OCI-LY3 (cell line): ENCODE measurements at regions not wholly inside any gene's neighbourhood (a gene's known extent, or its start where the extent isn't known, plus 50 kb on each side); places are given as distances from the start of the nearest gene placed in this dataset.

Experiments
- H2AFZ ChIP-seq: fragments of 200-600, 300-600 bp; shearing (Covaris generic); 2 replicates; pipeline ENCODE4 v1.6.0; 2014; ENCODE audit warnings: antibody characterized with exemption, low read depth, low read length
- H3K27ac ChIP-seq: fragments of 200-600, 300-600 bp; sonication (generic); 2 replicates; pipeline ENCODE4 v1.5.1; 2014; ENCODE audit warnings: mild to moderate bottlenecking, low read length, moderate library complexity, mixed read lengths
- H3K27me3 ChIP-seq: fragments of 200-600, 300-600 bp; sonication (generic); 2 replicates; pipeline ENCODE4 v1.6.1; 2014; ENCODE audit warnings: low read depth, low read length, mixed read lengths
- H3K36me3 ChIP-seq: fragments of 200-600, 300-600 bp; sonication (generic); replicated peaks from 2 replicates; pipeline ENCODE3; 2014; ENCODE audit warnings: low read depth, low read length, mixed read lengths
- H3K4me1 ChIP-seq: fragments of 300-600, 200-600 bp; sonication (generic); 2 replicates; pipeline ENCODE4 v1.6.1; 2014; ENCODE audit warnings: low read length, mixed read lengths
- H3K4me2 ChIP-seq: fragments of 200-600, 300-600 bp; sonication (generic); 2 replicates; pipeline ENCODE4 v1.6.1; 2014; ENCODE audit warnings: low read length, mixed read lengths
- H3K4me3 ChIP-seq: fragments of 300-600, 200-600 bp; sonication (generic); 2 replicates; pipeline ENCODE4 v1.5.1; 2014; ENCODE audit warnings: antibody characterized with exemption, mild to moderate bottlenecking, low read length, moderate library complexity
- H3K79me2 ChIP-seq: fragments of 300-600, 200-600 bp; shearing (Covaris generic); 2 replicates; pipeline ENCODE4 v1.6.1; 2014; ENCODE audit warnings: mild to moderate bottlenecking, low read length, mixed read lengths
- H3K9ac ChIP-seq: fragments of 300-600, 200-600 bp; shearing (Covaris generic); 2 replicates; pipeline ENCODE4 v1.6.0; 2014; ENCODE audit warnings: mild to moderate bottlenecking, low read length, moderate library complexity
- H3K9me3 ChIP-seq: fragments of 200-600, 300-600 bp; shearing (Covaris generic); 2 replicates; pipeline ENCODE4 v1.6.1; 2014; ENCODE audit warnings: low read length, mixed read lengths; ENCODE audit not compliant: insufficient read depth
- H4K20me1 ChIP-seq: fragments of 200-600, 300-600 bp; sonication (generic); 2 replicates; pipeline ENCODE4 v1.6.1; 2016; ENCODE audit warnings: low read length, mixed read lengths; ENCODE audit not compliant: insufficient read depth
- EZH2phosphoT487 ChIP-seq: fragments of 200-600 bp; shearing (Covaris generic); IDR thresholded peaks from 2 replicates; pipeline ENCODE4 v1.6.1; 2018; ENCODE audit warnings: antibody characterized with exemption, mixed run types, low read depth
- TF ChIP-seq, protein P1 (sequence below): fragments of 200-600, 300-600 bp; sonication (generic); IDR thresholded peaks from 2 replicates; pipeline ENCODE4 v1.5.1; 2014; ENCODE audit warnings: antibody characterized with exemption, low read length, low read depth

DNA sequence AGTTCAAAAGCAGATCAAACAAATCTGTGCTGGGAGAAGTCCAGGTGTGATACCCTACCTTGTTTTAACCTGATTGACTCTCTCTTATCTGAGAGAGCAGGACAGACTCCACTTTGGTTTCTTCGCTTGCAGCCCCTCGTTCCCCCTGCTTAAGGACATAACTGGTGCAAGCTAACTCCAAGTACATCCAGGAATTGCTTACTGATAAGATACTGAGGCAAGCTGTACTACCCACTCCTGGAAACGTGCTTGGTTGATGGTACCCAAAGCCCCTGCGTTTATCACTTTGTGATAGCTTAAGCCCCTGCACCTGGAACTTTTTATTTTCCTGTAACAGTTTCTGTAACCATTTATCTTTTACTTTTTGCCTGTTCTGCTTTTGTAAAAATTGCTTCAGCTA is 157.0 kb upstream of the OLIG3 start:
- Histone ChIP-seq H3K4me2 (no peak overlapping the region), H4K20me1 (no peaks in the 10 kb centered on the region), H3K4me1 (peaks cover 9% of the 10 kb centered on the region), H3K27me3 (no peaks in the 10 kb centered on the region), H3K79me2 (no peaks in the 10 kb centered on the region), H3K36me3 (no peaks in the 10 kb centered on the region), H3K4me3 (no peak overlapping the region), H3K9ac (no peak overlapping the region), H2AFZ (no peak overlapping the region), H3K9me3 (no peaks in the 10 kb centered on the region), H3K27ac (no peak overlapping the region)
- TF ChIP-seq EZH2phosphoT487 = no peak
- TF ChIP-seq, protein P1, sequence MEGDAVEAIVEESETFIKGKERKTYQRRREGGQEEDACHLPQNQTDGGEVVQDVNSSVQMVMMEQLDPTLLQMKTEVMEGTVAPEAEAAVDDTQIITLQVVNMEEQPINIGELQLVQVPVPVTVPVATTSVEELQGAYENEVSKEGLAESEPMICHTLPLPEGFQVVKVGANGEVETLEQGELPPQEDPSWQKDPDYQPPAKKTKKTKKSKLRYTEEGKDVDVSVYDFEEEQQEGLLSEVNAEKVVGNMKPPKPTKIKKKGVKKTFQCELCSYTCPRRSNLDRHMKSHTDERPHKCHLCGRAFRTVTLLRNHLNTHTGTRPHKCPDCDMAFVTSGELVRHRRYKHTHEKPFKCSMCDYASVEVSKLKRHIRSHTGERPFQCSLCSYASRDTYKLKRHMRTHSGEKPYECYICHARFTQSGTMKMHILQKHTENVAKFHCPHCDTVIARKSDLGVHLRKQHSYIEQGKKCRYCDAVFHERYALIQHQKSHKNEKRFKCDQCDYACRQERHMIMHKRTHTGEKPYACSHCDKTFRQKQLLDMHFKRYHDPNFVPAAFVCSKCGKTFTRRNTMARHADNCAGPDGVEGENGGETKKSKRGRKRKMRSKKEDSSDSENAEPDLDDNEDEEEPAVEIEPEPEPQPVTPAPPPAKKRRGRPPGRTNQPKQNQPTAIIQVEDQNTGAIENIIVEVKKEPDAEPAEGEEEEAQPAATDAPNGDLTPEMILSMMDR = no peak

DNA sequence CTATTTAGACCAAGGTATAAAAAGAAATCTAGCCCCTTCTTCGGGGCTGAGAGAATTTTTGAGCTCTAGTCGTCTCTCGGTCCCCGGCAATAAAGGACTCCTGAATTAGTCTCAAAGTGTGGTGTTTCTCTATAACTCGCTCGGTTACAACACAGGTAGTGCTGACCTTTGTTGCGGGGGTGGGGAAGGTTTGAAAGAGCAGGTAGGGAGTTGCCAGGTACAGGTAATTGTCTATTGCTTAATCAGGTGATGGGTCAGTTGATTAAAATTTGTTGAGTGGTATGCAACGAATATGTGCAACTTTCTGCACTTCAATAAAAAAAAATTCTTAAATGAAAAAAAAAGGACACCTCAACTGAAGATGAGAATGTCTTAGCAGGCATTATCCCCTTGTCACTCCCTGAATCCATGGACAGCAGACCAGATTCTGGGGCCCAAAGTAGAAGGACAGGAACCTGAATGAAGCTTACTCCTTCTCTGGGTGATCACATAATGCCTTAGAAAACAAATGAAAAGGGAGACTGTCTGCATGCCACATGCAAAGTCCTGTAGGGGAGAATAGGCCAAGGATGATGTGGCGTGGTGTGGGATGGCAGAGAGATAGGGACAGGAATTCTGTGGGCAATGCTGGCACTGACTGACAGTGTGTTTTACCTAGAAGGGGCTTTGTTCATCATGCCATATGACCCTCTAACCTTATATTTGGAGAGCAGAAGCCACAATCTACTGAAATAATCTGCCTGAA is 157.6 kb upstream of the OLIG3 start:
- Histone ChIP-seq H3K36me3 (no peaks in the 10 kb centered on the region), H3K4me1 (peaks cover 9% of the 10 kb centered on the region), H4K20me1 (no peaks in the 10 kb centered on the region), H3K4me2 (no peak overlapping the region), H3K9ac (no peak overlapping the region), H2AFZ (no peak overlapping the region), H3K79me2 (no peaks in the 10 kb centered on the region), H3K27ac (no peak overlapping the region), H3K9me3 (no peaks in the 10 kb centered on the region), H3K27me3 (no peaks in the 10 kb centered on the region), H3K4me3 (no peak overlapping the region)
- TF ChIP-seq EZH2phosphoT487 = no peak
- TF ChIP-seq, protein P1 = no peak

GRCh38 chr6:137652961-137653705 is 158.9 kb upstream of the OLIG3 start:
- H3K27ac ChIP-seq = no peak overlapping the region
- no peaks in the 10 kb centered on the region for H3K36me3 ChIP-seq
- no peak for TF ChIP-seq EZH2phosphoT487
- TF ChIP-seq, protein P1 = no peak
- no peak overlapping the region for H3K4me3 ChIP-seq
- H3K4me2 ChIP-seq = no peak overlapping the region
- H3K9ac ChIP-seq = no peak overlapping the region
- H3K9me3 ChIP-seq = no peaks in the 10 kb centered on the region
- H4K20me1 ChIP-seq = no peaks in the 10 kb centered on the region
- no peaks in the 10 kb centered on the region for H3K27me3 ChIP-seq
- H3K4me1 ChIP-seq = peaks cover 6% of the 10 kb centered on the region
- H3K79me2 ChIP-seq = no peaks in the 10 kb centered on the region
- no peak overlapping the region for H2AFZ ChIP-seq

- H3K36me3 ChIP-seq = no peaks in the 10 kb centered on the region
- no peaks in the 10 kb centered on the region for H3K79me2 ChIP-seq
- no peak overlapping the region for H3K27ac ChIP-seq
- TF ChIP-seq EZH2phosphoT487 = no peak
- TF ChIP-seq, protein P1 = no peak
- peaks cover 4% of the 10 kb centered on the region; the same call in 1 of the 2 replicates for H3K4me1 ChIP-seq
- H3K27me3 ChIP-seq = no peaks in the 10 kb centered on the region
- no peak overlapping the region for H3K9ac ChIP-seq
- H4K20me1 ChIP-seq = no peaks in the 10 kb centered on the region
- H3K4me2 ChIP-seq = no peak overlapping the region
- H3K9me3 ChIP-seq = no peaks in the 10 kb centered on the region
- no peak overlapping the region for H3K4me3 ChIP-seq
- no peak overlapping the region for H2AFZ ChIP-seq
Measured at GRCh38 chr6:137653706-137654059, 159.5 kb upstream of the OLIG3 start.
